ENCODE measurements at regions not wholly inside any gene's neighbourhood (a gene's known extent, or its start where the extent isn't known, plus 50 kb on each side); places are given as distances from the start of the nearest gene placed in this dataset.

GRCh38 chr1:22212400-22213233 is 69.7 kb upstream of the WNT4 start:
- FAIRE-seq, result no peak
- no peak overlapping the region for H2AFZ ChIP-seq (ENCODE audit: low read depth, low read length)

GRCh38 chr1:22216210-22216883 is 73.5 kb upstream of the WNT4 start:
- H3K9ac ChIP-seq (ENCODE audit: low read length), result no peak overlapping the region
- H2AFZ ChIP-seq (ENCODE audit: low read depth, low read length), result no peak overlapping the region
- no peak for DNase-seq (ENCODE audit: low read depth)
- Mint-ChIP-seq H3K4me1 (ENCODE audit: low read depth, unreplicated experiment) (no peaks in the 10 kb centered on the region), H3K9me3 (ENCODE audit: unreplicated experiment) (peaks cover 9% of the 10 kb centered on the region), H3K4me3 (ENCODE audit: unreplicated experiment) (no peak overlapping the region), H3K36me3 (ENCODE audit: low read depth, unreplicated experiment) (peaks cover 5% of the 10 kb centered on the region), H3K27ac (ENCODE audit: unreplicated experiment) (no peak overlapping the region), H3K27me3 (ENCODE audit: low read depth, unreplicated experiment) (peaks cover 48% of the 10 kb centered on the region)
- H4K20me1 ChIP-seq (ENCODE audit: insufficient read depth, low read length), result no peaks in the 10 kb centered on the region
- H3K27ac ChIP-seq (ENCODE audit: low read depth, low read length), result no peak overlapping the region
- H3K79me2 ChIP-seq (ENCODE audit: insufficient read depth, low read length), result no peaks in the 10 kb centered on the region
- no peak overlapping the region for H3K4me3 ChIP-seq (ENCODE audit: insufficient read depth, low read depth, low read length)
- no peak overlapping the region for H3K4me2 ChIP-seq (ENCODE audit: low read length)
- peaks cover 35% of the 10 kb centered on the region for H3K27me3 ChIP-seq (ENCODE audit: insufficient read depth, low read length)
- no peaks in the 10 kb centered on the region for H3K36me3 ChIP-seq (ENCODE audit: insufficient read depth, low read length)
- no peaks in the 10 kb centered on the region for H3K9me3 ChIP-seq (ENCODE audit: insufficient read depth, low read depth, low read length)
- no peak for FAIRE-seq
- TF ChIP-seq CTCF (IDR thresholded peaks at IDR 0.05; ENCODE audit: insufficient read depth, low read depth, low read length), result no peak
- no peak for TF ChIP-seq EZH2 (IDR thresholded peaks at IDR 0.05; ENCODE audit: insufficient read depth, low read length)
- no peaks in the 10 kb centered on the region for H3K4me1 ChIP-seq (ENCODE audit: insufficient read depth, low read length)

More at GRCh38 chr1:22212400-22213233, 69.7 kb upstream of the WNT4 start:
- Histone ChIP-seq H3K27ac (ENCODE audit: low read depth, low read length) (no peak overlapping the region), H3K9me3 (ENCODE audit: insufficient read depth, low read depth, low read length) (no peaks in the 10 kb centered on the region), H3K27me3 (ENCODE audit: insufficient read depth, low read length) (peaks cover 61% of the 10 kb centered on the region), H3K4me2 (ENCODE audit: low read length) (no peak overlapping the region), H4K20me1 (ENCODE audit: insufficient read depth, low read length) (no peaks in the 10 kb centered on the region), H3K4me1 (ENCODE audit: insufficient read depth, low read length) (no peaks in the 10 kb centered on the region), H3K4me3 (ENCODE audit: insufficient read depth, low read depth, low read length) (no peak overlapping the region), H3K9ac (ENCODE audit: low read length) (no peak overlapping the region), H3K36me3 (ENCODE audit: insufficient read depth, low read length) (no peaks in the 10 kb centered on the region), H3K79me2 (ENCODE audit: insufficient read depth, low read length) (no peaks in the 10 kb centered on the region)
- TF ChIP-seq EZH2 (IDR thresholded peaks at IDR 0.05; ENCODE audit: insufficient read depth, low read length) (no peak), CTCF (IDR thresholded peaks at IDR 0.05; ENCODE audit: insufficient read depth, low read depth, low read length) (no peak)
- H3K27me3 Mint-ChIP-seq (ENCODE audit: low read depth, unreplicated experiment), result peaks cover 49% of the 10 kb centered on the region
- no peaks in the 10 kb centered on the region for H3K9me3 Mint-ChIP-seq (ENCODE audit: unreplicated experiment)
- H3K4me1 Mint-ChIP-seq (ENCODE audit: low read depth, unreplicated experiment), result no peaks in the 10 kb centered on the region
- H3K27ac Mint-ChIP-seq (ENCODE audit: unreplicated experiment), result no peak overlapping the region
- H3K36me3 Mint-ChIP-seq (ENCODE audit: low read depth, unreplicated experiment), result no peaks in the 10 kb centered on the region
- DNase-seq (ENCODE audit: low read depth), result no peak
- H3K4me3 Mint-ChIP-seq (ENCODE audit: unreplicated experiment), result no peak overlapping the region
